Breast epithelium (tissue), 4 donors: ENCODE measurements at regions not wholly inside any gene's neighbourhood (a gene's known extent, or its start where the extent isn't known, plus 50 kb on each side); places are given as distances from the start of the nearest gene placed in this dataset.

Experiments used
- DNase-seq, 2 donors: peaks; one replicate each; pipeline ENCODE4 v3.0.0-alpha.2; 2019; ENCODE audit warnings: low spot score in 2 of 2
- H3K27ac ChIP-seq, 2 donors: fragments of 200-600 bp; sonication (generic) in 1 of 2; one replicate each; pipeline ENCODE4 v1.5.1; 2016 to 2019; ENCODE audit warnings: mild to moderate bottlenecking in 1 of 2
- H3K27me3 ChIP-seq, 2 donors: fragments of 200-600 bp; sonication (generic) in 1 of 2; one replicate each; pipeline versions ENCODE4 v1.5.1 to v1.6.0; 2017 to 2019; ENCODE audit warnings: control low read depth in 1 of 2, mild to moderate bottlenecking in 1 of 2
- H3K36me3 ChIP-seq: fragments of 200-600 bp; one replicate; pipeline ENCODE4 v1.5.1; 2019
- H3K4me1 ChIP-seq, 2 donors: fragments of 200-600 bp; sonication (generic); one replicate each; pipeline ENCODE4 v1.5.1; 2016 to 2019; ENCODE audit warnings: control low read depth in 1 of 2
- H3K4me3 ChIP-seq, 3 donors: fragments of 200-600 bp; sonication (generic); 1 replicate in 2 of 3; 2 replicates in 1 of 3; pipeline ENCODE4 v1.5.1; 2016 to 2019; ENCODE audit warnings: mild to moderate bottlenecking in 3 of 3, moderate library complexity in 2 of 3
- H3K9me3 ChIP-seq, 2 donors: fragments of 200-600 bp; sonication (generic) in 1 of 2; one replicate each; pipeline ENCODE4 v1.5.1; 2016 to 2019; ENCODE audit warnings: control low read depth in 1 of 2
- CTCF ChIP-seq, 3 donors: fragments of 450-650 bp; IDR thresholded peaks; one replicate each; pipeline ENCODE4 v1.5.1; 2016 to 2017; ENCODE audit warnings: antibody characterized with exemption in 3 of 3, mild to moderate bottlenecking in 3 of 3, moderate library complexity in 3 of 3
- POLR2A ChIP-seq: fragments of 450-650 bp; IDR thresholded peaks from one replicate; pipeline ENCODE4 v1.6.1; 2016; ENCODE audit warnings: antibody characterized with exemption, mild to moderate bottlenecking, moderate library complexity
- POLR2AphosphoS5 ChIP-seq, 3 donors: sonication (generic); formaldehyde crosslinking; IDR thresholded peaks; one replicate each; pipeline ENCODE4 v1.6.1; 2017; ENCODE audit warnings: antibody characterized with exemption in 3 of 3
- intact Hi-C: fragments of 100-400 bp; cut with DNase I; formaldehyde crosslinking; loops from one replicate; pipeline ENCODE4 v1.15.1; 2023; ENCODE audit warnings: low total_unique reads

GRCh38 chr16:51009359-51009758 lies 141.7 kb downstream of the SALL1 start:
- H3K9me3 ChIP-seq, result peaks cover 5 to 12% of the 10 kb centered on the region in 2 donors
- no peaks in the 10 kb centered on the region for H3K27me3 ChIP-seq
- H3K36me3 ChIP-seq, result no peaks in the 10 kb centered on the region
- H3K27ac ChIP-seq, result no peak overlapping the region
- no peak overlapping the region for H3K4me3 ChIP-seq
- H3K4me1 ChIP-seq, result no peaks in the 10 kb centered on the region
- intact Hi-C loops, result no loop called here
- TF ChIP-seq CTCF (IDR thresholded peaks at IDR 0.05), result no peak
- DNase-seq, result no peak

DNA sequence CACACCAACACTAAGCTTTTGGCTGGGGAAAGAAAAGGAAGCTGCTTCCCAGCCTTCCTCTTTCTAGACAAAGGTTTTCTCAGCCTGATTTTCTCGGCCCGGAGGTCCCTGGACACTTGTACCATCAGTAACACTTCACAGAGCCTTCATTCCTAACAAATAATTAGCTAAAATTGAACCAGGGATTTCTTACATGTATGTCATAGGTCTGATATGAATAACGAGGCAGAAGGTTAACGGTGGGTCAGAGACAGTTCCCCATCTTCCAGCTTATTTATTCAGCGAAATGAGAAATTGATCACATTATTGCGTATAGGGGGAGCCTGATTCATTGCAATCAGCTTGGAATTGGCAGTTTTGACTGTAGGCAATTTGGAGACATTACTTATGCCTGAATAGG lies 142.5 kb downstream of the SALL1 start:
- DNase-seq, result no peak
- Histone ChIP-seq H3K4me3 (no peak overlapping the region), H3K36me3 (no peaks in the 10 kb centered on the region), H3K27me3 (no peaks in the 10 kb centered on the region), H3K9me3 (peaks cover 5 to 12% of the 10 kb centered on the region in 2 donors), H3K4me1 (no peaks in the 10 kb centered on the region), H3K27ac (no peak overlapping the region)
- TF ChIP-seq POLR2A (no peak), POLR2AphosphoS5 (IDR thresholded peaks at IDR 0.05) (no peak), CTCF (IDR thresholded peaks at IDR 0.05) (no peak)
- intact Hi-C loops, result no loop called here

DNA sequence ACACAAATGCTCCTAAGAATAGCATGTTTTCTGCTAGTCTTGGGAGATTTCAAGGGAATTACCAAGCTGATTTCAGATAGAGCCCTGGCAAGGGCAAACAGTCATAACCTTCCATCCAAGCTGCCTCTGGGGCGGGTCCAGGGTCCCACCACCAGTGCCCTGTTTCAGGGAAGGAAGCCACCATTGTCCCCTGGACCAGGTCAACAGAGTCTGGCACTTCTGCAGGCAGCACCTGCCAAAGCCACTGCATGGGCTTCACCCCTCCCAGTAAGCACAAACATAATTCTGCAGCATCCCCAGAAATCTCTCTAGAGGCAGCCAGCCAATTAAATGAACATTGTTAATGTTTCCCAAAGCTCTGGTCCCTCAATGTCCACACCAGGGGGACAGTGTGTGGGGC lies 143.0 kb downstream of the SALL1 start:
- Histone ChIP-seq H3K9me3 (peaks cover 5 to 12% of the 10 kb centered on the region in 2 donors), H3K27me3 (no peaks in the 10 kb centered on the region), H3K4me3 (no peak overlapping the region), H3K27ac (no peak overlapping the region), H3K36me3 (no peaks in the 10 kb centered on the region), H3K4me1 (no peaks in the 10 kb centered on the region)
- no peak for TF ChIP-seq POLR2A
- TF ChIP-seq CTCF (IDR thresholded peaks at IDR 0.05), result no peak
- TF ChIP-seq POLR2AphosphoS5 (IDR thresholded peaks at IDR 0.05), result no peak
- intact Hi-C loops, result no loop called here
- no peak for DNase-seq

DNA sequence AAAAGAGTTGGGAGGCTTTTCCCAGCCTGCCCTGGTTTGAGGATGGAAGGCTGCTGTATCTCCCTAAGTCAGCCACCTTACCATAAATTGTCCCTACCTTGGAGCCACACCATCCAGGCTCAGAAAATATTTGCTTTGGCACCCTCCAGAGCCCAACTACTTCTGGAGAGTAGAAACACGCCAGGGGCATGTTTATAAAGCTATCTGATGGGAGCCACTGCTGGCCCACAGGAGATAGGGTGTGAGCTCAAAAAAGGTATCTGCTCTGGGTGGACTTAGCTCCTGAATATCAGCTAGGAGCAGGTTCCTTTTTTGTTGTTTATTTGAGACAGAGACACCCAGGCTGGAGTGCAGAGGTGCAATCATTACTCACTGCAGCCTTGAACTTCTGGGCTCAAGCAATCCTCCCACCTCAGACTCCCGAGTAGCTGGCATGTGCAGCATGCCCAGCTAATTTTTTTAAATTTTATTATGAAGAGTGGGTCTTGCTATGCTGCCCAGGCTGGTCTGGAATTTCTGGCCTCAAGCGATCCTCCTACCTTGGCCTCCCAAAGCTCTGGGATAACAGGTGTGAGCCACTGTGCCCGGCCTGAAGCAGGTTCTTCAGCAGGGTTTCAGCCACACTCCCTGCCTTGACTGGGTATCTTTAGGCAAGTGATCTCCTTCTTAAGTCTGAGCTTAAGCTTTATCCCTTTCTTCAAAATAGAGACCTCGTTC lies 147.1 kb downstream of the SALL1 start:
- Histone ChIP-seq H3K36me3 (no peaks in the 10 kb centered on the region), H3K27ac (no peak overlapping the region), H3K4me1 (no peaks in the 10 kb centered on the region), H3K4me3 (no peak overlapping the region), H3K9me3 (no peaks in the 10 kb centered on the region), H3K27me3 (no peaks in the 10 kb centered on the region)
- intact Hi-C loops, result no loop called here
- TF ChIP-seq POLR2AphosphoS5 (IDR thresholded peaks at IDR 0.05) (no peak), POLR2A (no peak), CTCF (IDR thresholded peaks at IDR 0.05) (no peak)
- no peak for DNase-seq

DNA sequence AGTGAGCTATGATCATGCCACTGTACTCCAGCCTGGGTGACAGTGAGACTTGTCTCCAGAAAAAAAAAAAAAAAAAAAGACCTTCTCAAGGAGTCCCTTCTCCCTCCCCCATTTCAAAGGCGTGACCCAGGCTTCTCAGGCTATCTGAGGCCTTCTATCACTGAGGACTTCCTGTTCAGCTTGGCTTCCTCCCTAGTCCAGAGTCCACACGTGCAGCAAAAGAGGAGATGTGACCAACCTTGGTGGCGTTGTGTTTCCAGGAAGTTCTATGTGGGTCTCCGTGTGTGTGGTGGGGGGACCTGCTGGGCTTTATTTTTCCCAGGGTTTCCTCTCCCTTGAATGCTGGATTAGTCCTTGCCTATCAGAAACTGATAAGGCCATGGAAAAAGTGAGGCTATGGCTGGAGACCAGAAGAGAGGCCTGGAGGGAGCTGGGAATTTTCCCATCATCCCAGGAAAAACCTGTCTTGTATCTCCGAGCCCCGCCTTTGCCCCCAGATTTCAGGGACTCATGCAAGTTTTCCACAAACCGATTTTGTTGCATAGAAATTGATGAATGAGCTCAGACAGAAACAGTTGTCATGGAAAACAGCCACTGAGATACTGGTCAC lies 148.1 kb downstream of the SALL1 start:
- TF ChIP-seq CTCF (IDR thresholded peaks at IDR 0.05), result no peak
- TF ChIP-seq POLR2A, result no peak
- TF ChIP-seq POLR2AphosphoS5 (IDR thresholded peaks at IDR 0.05), result no peak
- no peak overlapping the region for H3K27ac ChIP-seq
- H3K4me1 ChIP-seq, result no peaks in the 10 kb centered on the region
- H3K36me3 ChIP-seq, result no peaks in the 10 kb centered on the region
- intact Hi-C loops, result no loop called here
- no peak for DNase-seq
- H3K27me3 ChIP-seq, result no peaks in the 10 kb centered on the region
- H3K9me3 ChIP-seq, result no peaks in the 10 kb centered on the region
- H3K4me3 ChIP-seq, result no peak overlapping the region
